Kidney epithelial cell (primary cell): ENCODE measurements at regions not wholly inside any gene's neighbourhood (a gene's known extent, or its start where the extent isn't known, plus 50 kb on each side); places are given as distances from the start of the nearest gene placed in this dataset.
"Not testable (repeated sequence)": the region's sequence is repeated elsewhere in the genome, so short reads cannot be mapped to it uniquely, and the experiment has no call there.

ENCODE experiments used
- DNase-seq: peaks from one replicate; pipeline ENCODE4 v3.0.0-alpha.2; 2010; ENCODE audit warnings: low read depth
- H3K27me3 ChIP-seq: 2 replicates; pipeline ENCODE4 v1.6.0; 2011; ENCODE audit warnings: low read length; ENCODE audit not compliant: control insufficient read depth, insufficient read depth
- H3K36me3 ChIP-seq: 2 replicates; pipeline ENCODE4 v1.5.1; 2011; ENCODE audit warnings: low read length; ENCODE audit not compliant: control insufficient read depth, insufficient read depth
- H3K4me3 ChIP-seq: 2 replicates; pipeline ENCODE4 v1.5.1; 2011; ENCODE audit warnings: low read depth, mild to moderate bottlenecking, control low read depth, low read length
- TF ChIP-seq, protein P1 (sequence below): IDR thresholded peaks from 2 replicates; pipeline ENCODE4 v1.5.1; 2011; ENCODE audit warnings: mild to moderate bottlenecking, moderate library complexity, low read length, control low read depth, inconsistent platforms; ENCODE audit not compliant: insufficient read depth, poor library complexity, severe bottlenecking

DNA sequence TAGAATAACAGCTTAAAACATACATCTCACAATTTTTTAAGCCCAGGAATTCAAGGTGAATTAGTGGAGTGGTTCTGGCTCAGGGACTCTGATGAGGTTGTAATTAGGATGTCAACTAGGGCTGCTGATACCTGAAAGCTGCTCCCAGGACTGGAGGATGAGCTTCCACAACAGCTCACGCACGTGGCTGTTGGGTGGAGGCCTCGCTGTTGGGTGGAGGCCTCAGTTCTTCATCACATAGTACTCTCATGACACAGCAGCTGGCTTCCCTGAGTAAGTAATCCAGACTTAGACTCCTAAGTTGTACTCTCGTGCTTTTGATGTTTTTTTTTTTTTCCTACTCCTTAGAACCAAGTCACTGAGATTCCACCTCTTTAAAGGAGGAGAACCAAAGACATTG is 577.1 kb upstream of the PRR20A start:
- Histone ChIP-seq H3K27me3 (no peaks in the 10 kb centered on the region), H3K4me3 (no peak overlapping the region), H3K36me3 (no peaks in the 10 kb centered on the region)
- DNase-seq: no peak
- TF ChIP-seq, protein P1, sequence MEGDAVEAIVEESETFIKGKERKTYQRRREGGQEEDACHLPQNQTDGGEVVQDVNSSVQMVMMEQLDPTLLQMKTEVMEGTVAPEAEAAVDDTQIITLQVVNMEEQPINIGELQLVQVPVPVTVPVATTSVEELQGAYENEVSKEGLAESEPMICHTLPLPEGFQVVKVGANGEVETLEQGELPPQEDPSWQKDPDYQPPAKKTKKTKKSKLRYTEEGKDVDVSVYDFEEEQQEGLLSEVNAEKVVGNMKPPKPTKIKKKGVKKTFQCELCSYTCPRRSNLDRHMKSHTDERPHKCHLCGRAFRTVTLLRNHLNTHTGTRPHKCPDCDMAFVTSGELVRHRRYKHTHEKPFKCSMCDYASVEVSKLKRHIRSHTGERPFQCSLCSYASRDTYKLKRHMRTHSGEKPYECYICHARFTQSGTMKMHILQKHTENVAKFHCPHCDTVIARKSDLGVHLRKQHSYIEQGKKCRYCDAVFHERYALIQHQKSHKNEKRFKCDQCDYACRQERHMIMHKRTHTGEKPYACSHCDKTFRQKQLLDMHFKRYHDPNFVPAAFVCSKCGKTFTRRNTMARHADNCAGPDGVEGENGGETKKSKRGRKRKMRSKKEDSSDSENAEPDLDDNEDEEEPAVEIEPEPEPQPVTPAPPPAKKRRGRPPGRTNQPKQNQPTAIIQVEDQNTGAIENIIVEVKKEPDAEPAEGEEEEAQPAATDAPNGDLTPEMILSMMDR: no peak

DNA sequence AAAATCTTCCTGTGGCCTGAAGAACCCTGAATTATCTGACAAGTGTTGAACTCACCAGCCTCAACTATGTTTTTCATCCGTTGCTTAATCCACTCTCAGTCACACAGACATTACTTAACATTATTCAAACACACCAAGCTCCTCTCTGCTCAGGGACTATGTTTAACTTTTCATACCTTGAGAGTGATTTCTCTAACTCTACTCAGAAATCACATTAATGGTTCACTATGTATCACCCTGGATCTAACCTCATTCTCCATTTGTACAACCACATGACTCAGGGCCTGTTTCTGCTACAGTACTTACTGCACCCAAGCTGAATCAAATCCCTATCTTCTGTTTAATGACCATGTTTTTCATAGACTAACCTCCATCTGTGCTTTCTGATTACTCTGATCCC is 553.7 kb upstream of the PRR20A start:
- H3K27me3 ChIP-seq: no peaks in the 10 kb centered on the region
- no peak overlapping the region for H3K4me3 ChIP-seq
- DNase-seq: no peak
- TF ChIP-seq, protein P1: no peak
- no peaks in the 10 kb centered on the region for H3K36me3 ChIP-seq

DNA sequence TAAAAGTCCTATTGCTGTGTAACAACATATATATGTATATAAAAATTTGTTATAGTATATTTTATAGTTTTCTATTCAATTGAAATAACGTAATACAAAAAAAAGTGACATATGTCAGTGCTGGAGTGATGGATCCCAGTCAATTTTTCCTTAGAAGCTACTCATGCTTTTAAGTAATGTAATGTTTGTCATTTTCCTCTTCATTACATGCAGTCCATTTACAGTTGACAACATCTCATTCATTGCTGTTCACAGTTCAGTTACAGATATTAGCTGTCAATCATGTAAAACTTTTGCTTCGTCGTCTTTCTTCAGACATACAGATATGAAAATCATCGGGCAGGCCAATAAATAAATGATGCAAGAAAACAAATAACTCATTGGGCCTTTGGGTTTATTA is 525.1 kb upstream of the PRR20A start:
- TF ChIP-seq, protein P1: no peak
- Histone ChIP-seq H3K27me3 (no peaks in the 10 kb centered on the region), H3K4me3 (no peak overlapping the region), H3K36me3 (no peaks in the 10 kb centered on the region)
- no peak for DNase-seq

DNA sequence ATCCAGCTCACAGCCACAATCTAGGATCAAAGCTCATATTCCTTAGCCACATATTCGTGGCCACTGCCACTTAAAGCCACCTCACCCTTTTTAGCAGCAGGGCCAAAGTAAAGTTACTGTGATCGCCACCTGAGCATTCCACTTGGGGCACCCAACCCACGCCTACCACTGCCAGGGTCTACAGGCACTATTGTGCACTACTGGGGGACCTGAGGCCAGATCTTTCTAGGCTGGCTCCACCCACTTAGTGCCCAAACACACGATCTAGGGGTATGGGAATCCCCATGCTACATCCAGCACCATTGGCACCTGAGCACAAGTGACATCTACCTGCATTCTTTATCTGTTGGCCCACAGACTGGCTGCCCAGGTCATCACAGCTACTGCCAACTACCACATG is 517.9 kb upstream of the PRR20A start:
- no peak for DNase-seq
- H3K4me3 ChIP-seq: no peak overlapping the region
- TF ChIP-seq, protein P1: no peak
- H3K27me3 ChIP-seq: no peaks in the 10 kb centered on the region
- no peaks in the 10 kb centered on the region for H3K36me3 ChIP-seq

- not testable (repeated sequence) for H3K4me3 ChIP-seq, H3K27me3 ChIP-seq, DNase-seq, H3K36me3 ChIP-seq
Observed at GRCh38 chr13:56628886-56629285, 511.8 kb upstream of the PRR20A start.

GRCh38 chr13:56631060-56631459 is 509.7 kb upstream of the PRR20A start:
- DNase-seq, H3K4me3 ChIP-seq, H3K27me3 ChIP-seq, H3K36me3 ChIP-seq: not testable (repeated sequence)

GRCh38 chr13:56653043-56653442 is 487.7 kb upstream of the PRR20A start:
- H3K4me3 ChIP-seq: no peak overlapping the region
- DNase-seq: no peak
- no peaks in the 10 kb centered on the region for H3K36me3 ChIP-seq
- no peaks in the 10 kb centered on the region for H3K27me3 ChIP-seq
- TF ChIP-seq, protein P1: no peak
